CD4-positive, alpha-beta T cell treated with Interleukin-12 subunit alpha and Interleukin-12 subunit beta, for 1 hour (primary cell): ENCODE measurements at regions not wholly inside any gene's neighbourhood (a gene's known extent, or its start where the extent isn't known, plus 50 kb on each side); places are given as distances from the start of the nearest gene placed in this dataset.

Source experiments
- DNase-seq: peaks from one replicate; pipeline ENCODE4 v3.0.0-alpha.2; 2020

DNA sequence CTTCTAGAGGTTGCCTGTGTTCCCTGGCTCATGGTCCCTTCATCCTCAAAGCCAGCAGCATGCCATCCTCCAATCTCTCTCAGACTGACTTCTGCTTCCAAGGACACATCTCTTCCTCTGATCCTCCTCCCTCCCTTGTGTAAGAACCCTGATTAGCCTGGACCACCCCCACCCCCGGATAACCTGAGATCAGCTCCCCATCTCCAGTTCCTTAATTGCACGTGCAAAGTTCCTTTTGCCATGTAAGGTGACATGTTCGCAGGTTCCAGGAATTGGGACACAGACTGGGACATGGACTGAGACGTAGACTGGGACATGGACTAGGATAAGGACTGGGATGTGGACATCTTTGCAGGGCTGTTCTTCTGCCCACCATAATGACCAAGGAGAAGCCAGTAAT is 925.3 kb downstream of the TBC1D22A start:
- no peak for DNase-seq

DNA sequence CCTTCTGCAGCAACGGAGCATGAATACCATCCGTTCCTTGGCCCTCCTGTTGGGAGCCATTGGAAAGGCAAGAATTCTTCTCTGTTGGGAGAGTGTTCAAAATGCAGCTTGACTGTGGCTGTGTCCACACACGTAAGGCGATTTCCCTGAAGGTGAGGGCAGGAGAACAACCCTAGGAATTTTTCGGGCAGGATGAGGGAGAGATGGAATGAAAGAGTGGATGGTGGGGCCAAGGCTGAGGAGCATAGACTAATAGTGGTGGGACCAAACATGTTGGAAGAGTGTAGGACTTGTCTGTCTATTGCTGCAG is 924.9 kb downstream of the TBC1D22A start:
- DNase-seq = no peak

DNA sequence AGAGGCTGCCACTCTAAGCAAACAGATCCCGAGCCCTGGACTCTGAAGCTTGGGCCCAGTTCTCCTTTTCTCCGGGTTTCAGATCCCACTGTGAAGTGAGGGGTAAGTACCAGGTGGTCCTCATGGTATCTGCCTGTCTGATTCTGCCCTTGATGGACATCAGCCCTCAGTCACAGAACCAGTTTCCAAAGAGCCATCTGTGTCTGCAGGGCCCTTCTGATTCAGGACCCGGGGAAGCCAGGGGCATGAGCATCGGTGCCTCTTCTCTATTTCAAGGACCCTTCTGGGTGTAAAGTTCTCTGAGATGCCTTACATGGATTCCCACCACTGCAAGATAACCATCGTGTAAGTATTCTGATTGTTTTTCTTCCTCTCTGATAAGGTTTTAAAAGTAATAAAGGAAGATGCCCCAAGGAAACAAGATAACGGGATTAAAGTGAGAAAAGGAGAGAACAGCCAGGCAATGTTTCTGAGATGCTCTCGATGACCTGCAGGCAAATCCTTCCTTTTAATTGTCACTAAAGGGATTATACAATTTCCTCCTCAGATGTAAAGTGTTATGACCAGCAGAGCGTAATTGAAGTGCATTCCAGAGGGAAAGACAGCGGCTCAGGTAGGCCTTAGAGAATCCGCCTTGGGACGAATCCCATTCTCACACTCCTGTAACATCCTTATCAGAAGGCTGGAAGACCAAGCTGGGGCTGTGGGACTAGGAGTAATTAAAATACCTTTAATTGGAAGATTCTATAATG is 924.3 kb downstream of the TBC1D22A start:
- no peak for DNase-seq

DNA sequence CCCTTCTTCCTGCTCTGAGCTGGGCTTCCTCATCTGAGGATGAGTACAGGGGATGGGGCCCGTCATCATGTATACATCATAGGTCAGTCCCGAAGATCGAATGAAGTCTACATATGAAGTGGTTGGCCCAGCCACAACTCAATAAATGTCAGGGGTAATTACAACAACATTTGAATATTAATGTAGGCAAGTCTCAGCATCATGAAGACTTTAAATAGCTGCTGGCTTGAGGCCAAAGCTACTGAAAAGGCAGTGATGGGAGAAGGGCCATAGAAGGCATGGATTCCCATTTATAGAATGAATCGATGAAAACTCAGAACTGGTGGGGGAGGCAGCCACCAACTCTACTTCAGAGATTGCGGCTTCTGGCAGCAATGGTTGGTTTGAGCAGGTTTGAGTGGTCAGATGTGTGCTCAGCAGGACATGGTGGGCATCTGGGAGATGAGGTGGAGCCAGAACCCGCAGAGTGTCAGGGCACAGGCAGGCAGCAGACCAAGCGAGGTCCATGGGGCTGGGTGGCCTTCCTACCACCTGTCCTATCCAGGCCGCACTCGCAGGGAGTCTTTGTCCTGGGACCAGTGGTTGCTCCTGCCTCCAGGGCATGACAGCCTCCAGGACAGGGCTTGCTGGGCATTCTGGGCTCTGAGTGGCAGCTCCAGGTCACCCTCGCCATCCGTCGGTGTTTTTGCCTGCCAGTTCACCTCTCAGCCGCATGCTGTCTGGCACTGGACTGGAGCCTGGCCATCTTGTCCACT is 919.1 kb downstream of the TBC1D22A start:
- DNase-seq = no peak

DNA sequence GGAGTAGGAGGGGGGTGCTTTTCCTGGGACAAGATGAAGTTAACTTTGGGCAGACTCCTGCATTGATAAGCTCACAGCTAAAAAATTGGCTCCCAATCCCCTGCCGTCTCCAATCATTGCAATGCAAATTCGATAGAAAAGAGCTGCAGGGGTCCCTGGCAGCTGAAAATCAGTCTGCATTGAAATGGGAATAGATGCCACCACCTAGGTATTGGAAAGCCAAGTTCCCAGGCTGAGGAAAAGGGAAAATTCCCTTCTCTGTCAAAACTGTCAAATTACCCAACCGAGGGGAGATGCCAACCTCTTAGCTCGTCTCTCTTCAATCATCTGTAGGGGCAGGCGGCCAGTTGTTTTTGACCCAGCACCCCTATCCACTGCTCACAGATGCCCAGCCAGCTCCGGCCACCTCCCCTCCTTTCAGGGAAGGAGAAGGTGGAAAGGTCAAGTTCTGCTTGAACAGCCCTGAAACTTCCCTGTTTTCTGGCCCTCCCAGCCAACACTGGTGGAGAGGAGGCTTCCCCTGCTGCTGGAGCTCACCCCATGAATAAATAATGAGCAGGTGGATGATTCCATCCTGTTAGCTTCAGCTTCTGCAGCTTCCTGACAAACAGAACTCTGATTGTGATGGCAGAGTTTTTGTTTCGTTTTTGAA is 916.3 kb downstream of the TBC1D22A start:
- DNase-seq = no peak

DNA sequence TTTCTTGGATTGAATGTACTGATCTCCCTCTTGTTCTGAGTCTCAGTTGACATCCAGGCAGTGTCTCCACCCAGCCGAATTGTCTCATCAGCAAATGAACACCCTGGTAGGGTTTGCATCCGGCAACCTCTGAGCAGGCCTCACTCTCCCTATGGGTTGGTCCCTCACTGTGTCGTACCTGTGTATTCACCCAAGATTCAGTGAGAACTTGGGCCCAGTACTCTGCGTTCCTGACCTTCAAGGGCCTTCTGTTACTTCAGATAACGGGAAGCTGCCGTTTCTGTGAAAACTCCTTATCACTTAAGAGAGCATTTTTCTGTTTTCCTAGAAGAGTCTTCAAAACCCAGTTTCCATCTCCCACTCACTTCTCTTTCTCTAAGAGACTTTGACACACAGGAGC is 915.6 kb downstream of the TBC1D22A start:
- DNase-seq = no peak

DNA sequence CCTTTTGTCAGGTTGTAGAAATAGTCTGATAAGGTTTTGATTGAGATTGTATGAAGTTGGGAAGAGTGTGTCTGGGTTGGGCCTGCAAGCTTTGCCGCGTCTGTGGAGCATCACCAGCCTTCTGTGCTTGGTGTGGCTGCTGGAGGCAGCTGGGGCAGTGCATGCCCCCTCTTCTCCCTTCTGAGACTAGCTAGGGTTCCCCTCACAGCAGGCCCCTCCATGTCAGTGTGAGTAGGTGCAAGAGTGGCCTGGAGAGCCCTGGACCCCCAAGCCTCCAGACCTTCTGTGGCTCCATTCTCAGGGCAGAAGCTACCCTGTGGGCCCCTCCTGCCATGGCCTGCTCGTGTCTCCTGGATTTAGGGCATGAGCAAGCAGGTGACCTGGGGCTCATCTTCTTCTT is 914.2 kb downstream of the TBC1D22A start:
- DNase-seq = no peak

DNA sequence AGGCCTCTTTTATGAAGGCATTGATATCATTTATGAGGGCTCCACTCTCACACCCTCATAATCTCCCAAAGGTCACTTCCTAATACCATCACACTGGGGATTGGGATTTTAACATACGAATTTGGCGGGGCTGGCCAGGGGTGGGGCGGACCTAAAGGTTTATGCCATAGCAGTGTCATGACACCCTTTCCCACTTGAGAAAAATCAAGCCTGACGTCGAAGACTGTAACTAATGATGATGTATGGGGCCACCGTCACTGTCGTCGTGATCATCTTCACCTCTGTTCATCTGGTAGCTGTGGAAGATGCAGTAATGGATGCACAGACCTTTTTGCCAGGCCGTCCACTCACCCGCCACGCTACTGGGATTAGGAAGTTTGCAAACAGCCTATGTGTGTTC is 912.1 kb downstream of the TBC1D22A start:
- no peak for DNase-seq

DNA sequence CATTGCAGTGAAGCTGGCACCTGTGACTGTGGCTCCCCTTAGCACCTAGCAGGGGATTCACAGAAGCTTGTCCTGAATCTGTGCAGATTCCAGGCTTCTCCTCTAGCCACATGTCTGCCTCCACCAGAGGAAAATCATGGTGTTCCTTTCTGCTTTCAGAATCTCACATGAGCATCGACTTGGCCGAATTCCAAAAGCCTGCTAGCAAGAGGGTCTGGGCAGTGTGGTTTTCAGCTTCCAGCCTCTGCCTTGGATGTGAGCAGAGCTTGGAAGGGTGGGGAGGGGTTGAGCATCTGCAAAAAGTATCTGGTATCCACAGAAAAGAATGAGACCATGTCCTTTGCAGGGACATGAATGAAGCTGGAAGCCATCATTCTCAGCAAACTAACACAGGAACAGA is 911.1 kb downstream of the TBC1D22A start:
- DNase-seq = no peak

DNA sequence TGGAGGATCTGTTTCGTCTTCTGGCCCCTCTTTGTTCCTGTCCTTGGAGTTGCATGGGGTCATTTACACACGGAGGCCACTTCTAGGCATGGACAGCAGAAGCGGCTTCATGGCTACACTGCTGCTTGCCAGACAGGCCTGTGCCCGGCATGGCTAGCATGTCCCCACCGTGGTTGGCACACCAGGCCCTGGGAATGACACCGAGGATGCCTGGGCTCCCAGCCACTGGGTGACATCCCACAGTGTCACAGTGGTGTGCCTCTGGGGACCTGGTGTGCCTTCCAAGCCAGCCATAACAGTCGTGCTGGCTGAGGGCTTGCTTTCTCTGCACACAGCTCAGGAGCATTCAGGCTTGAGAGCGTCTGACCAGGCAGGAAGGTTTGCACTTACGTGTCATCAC is 910.1 kb downstream of the TBC1D22A start:
- DNase-seq = no peak

DNA sequence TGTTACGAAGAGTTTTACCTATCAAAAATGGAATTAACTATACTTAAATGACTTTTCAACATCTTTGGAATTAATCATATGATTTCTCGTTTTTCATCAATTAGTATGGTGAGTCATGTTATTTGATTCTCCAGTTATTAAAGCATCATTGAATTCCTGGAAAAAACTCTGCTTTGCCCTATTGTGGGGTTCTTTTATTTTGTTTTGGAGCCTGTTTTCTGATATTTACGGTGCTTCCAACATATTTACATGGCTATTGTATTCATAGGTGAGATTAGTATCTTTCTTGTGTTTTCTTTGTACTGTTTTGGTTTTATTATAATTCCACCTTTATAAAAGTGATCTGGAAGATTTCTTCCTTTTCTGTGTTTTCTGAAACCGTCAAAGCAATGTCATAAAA is 902.7 kb downstream of the TBC1D22A start:
- no peak for DNase-seq

DNA sequence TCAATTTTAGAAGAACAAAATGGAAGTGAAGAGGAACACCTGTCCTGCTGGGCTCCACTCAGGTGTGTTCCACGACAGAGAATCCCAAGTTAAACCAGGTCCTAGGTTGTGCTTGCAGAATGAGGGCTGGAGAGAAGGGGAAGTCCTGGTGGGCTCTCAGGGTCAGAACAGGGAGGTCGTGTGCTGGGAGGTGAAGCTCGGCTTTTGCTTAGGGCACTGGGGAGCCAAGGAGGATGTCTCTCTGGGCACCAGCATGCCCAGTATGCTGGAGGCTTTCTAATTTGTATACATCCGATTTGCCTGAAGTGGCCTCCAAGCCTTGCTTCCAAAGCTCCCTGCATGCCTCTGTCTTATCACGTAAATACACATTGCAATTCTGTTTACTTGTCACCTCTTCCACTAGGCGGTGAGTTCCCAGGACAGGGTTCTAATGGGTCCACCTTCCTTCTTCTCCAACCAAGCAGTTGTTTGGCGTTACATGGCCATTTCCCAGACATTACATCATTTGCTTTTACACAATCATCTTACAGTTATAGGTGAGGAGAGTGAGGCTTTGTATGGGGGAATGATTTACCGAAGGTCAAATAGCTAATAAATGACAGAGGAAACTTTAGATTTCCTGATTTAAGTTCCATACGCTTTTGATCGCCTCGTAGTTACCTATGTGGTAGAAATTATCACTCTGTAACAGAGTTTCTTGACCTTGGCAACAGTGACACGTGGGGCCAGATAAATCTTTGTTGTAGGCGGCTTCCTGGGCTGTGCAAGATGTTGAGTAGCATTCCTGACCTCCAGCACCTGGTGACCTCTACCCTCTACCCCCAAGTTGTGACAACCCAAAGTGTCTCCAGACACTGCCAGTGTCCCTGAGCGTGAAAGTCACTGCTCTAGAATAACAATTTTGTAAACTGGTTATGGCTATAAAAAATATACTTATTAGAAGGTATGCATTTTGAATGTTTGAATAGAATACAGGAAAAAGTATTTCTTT is 901.5 kb downstream of the TBC1D22A start:
- DNase-seq = no peak

DNA sequence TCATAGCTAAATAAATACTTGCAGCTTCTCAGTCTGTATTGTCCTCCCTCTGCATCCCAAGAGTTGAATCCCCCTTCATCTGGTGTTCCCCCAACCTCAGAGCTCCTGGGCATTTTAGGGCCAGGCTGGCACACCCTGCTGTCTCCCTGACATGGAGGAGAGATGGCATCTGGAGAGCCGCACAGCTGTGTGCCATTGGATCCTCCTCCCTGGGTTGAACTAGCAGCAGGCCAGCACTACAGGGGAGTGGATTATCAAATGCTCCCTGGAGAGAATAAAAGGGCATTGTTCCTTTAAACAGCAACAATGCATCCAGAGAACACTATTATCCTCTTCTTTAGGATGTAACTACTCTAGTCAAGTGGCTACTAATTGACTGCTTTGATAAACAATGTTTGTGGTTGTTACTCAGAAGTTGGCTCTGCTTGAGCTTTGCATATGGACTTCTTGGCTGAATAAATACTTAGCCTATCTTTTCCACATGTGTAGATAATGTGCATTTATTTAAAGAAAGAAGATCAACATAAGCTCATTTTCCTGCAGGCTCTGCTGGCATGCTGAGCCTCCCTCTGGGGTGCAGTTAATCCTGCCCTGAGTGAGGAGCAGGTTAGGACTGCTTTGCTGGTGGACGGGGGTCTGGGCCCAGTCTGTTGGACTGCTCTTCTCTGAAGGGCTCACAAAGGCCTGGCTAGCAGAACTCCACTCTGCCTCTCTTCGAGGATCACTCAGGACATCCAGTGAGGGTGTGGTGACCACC is 897.2 kb downstream of the TBC1D22A start:
- DNase-seq = no peak

DNA sequence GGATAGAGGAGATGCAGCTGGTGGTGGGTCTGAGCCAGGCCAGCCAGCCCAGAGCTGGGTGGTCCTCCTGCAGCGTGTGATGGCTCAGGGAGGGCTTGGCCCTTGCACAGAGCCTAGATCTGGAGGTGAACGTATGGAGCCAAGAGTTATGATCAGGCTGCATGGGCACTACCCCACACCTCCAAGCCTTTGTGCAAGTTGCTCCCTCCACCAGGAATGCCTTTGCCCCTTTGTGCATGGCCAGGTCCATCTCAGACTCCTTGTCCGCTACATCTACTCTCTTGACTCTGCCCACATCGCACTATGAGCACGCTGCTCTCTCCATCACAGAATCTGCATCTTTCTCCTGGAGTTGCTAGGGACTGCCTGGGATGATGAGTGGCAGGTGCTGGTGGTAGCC is 895.7 kb downstream of the TBC1D22A start:
- DNase-seq = no peak

DNA sequence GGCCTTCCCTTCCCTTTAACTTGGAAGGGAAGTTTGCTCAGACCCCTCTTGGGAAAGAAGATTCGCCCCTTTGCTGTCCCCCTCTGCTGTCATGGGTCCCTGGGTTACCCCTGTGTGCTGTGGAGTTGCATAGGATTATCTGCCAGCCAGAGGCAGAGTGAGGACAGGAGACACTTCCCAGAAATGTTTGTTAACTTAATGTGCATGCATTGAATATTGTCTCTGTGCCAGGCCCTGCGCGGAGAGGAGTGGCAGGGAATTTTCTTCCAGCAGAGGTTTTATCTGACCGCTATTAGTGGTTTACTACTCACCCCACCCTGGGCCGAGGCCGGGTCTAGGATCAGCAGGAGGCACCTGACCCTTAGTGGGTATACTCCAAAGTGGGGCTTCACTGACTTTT is 894.8 kb downstream of the TBC1D22A start:
- DNase-seq = no peak

DNA sequence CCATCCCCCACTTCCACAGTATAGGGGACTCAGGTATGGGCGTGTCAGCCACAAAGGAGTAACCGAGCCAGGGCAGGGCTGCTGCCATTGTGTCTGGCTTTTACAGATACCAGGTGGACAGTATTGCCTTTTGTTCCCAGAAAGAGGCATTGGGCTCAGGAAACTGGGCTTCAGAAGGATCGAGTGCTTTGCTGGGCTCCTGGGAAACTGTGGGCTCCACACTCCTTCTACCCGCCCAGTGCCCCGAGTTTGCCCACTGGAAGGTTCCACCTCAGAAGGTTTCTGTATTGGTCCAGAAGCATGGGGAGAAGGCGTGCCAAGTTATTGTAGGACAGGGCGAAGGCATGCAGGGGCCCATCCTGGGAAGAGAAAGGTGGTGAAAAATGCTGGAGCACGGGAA is 894.4 kb downstream of the TBC1D22A start:
- no peak for DNase-seq

DNA sequence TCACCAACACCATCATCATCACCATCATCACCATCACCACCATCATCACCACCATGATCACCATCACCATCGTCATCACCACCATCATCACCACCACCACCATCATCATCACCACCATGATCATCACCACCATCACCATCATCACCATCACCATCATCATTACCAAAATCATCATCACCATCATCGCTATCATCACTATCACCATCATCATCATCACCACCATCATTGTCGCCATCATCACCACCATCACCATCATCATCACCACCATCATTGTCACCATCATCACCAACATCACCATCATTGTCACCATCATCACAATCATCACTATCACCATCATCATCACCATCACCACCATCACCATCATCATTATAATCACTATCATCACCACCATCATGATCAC is 893.5 kb downstream of the TBC1D22A start:
- DNase-seq = no peak

DNA sequence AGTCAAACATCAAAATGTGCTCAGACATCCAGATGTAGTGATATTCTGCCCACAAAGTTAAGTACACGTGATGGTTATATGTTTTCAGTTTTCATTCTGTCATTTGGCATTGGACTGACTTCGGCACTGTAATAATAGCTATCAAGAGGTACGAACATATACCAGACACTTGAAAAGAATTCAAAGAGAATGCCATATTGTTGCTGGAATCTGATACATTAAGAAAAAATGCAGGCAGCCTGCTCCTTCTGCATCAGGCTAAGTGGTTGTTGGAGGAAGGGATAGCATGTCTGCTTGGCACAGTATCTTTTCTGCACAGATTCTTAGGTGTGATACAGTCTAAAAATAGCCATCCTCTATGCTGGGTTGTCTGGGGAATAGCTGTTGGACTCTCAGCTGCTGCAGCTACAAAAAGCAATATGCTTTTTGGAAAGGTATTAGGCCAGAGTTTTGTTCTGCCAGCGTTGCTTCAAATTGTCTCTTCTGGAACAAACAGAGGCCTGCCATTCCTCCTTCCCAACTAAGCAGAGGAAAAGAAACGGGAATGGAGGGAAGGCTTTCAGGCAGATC is 892.6 kb downstream of the TBC1D22A start:
- no peak for DNase-seq

DNA sequence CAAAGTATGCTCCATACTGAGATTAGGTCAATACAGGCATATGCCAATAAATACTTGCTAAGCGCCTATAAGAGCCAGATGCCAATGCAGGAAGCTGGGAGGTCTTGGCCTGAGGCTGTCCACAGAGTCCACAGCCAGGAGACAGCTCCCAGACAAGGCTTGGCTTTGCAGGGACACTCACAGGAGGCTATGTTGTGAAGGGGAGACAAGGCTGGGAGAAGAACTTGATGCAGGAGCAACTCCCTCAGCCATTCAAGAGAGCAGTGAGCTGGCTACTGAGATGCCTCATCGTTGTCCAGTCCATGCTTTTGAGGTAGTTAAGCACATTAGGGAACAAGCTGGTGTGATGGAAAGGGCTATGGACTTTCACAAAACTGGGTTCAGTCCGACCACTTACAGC is 891.5 kb downstream of the TBC1D22A start:
- no peak for DNase-seq

DNA sequence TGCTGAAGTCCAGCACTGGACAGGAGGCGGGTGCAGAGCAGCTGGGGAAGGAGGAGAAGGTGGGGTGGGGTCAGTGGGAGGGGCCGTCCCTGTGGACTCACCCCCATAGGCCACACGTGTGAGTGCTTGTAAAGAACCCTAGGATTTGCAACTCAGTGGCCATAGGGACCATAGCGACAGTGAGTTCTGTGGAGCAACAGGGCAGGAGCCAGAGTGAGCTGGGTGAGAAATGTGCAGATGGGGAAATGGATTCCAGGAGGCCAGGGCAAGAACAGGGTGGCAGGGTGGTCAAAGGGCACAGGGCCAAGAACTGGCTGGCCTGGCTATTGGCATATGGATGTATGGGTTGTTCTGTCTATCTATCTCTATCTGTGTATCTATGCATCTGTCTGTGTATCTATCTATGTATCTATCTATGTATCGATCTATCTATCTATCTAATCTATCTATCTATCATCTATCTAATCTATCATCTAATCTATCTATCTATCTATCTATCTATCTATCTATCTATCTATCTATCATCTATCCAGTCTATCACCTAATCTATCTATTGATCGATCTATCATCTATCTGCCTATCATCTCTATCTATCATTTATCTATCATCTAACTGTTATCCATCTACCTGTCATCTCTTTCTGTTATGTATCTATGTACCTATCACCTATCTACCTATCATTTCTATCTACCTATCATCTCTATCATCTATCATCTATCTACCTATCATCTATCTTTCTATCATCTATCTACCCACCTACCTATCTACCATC is 889.0 kb downstream of the TBC1D22A start:
- DNase-seq = no peak

DNA sequence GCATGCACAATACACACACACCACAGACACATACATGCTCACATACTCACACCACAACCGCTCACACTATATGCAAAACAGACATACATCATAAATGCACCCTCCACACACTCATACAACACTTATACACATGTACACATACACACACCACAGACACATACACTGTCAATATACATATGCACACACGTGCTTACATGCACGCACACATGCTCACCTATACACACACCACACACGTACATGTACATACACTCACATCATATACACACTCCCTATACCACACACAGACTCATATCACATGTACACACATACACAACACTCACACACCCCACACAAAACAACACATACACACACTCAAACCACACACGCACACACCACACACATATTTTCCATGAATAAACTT is 885.3 kb downstream of the TBC1D22A start:
- DNase-seq = no peak
